DOHH2 (cell line): ENCODE measurements at regions not wholly inside any gene's neighbourhood (a gene's known extent, or its start where the extent isn't known, plus 50 kb on each side); places are given as distances from the start of the nearest gene placed in this dataset.
"Not testable (repeated sequence)": the region's sequence is repeated elsewhere in the genome, so short reads cannot be mapped to it uniquely, and the experiment has no call there.

Experiments used
- H3F3A ChIP-seq: fragments of 200-600 bp; sonication (generic), shearing (Covaris generic); 2 replicates; pipeline ENCODE4 v1.6.0; 2016; ENCODE audit warnings: antibody characterized with exemption, mild to moderate bottlenecking; ENCODE audit not compliant: control insufficient read depth, insufficient read depth
- H3K27ac ChIP-seq: fragments of 200-600 bp; sonication (generic); 2 replicates; pipeline ENCODE4 v1.5.1; 2014; ENCODE audit warnings: low read depth, mild to moderate bottlenecking, low read length, moderate library complexity
- H3K27me3 ChIP-seq: fragments of 200-600 bp; sonication (generic); 2 replicates; pipeline ENCODE4 v1.6.1; 2014; ENCODE audit warnings: mild to moderate bottlenecking, low read length, mixed read lengths; ENCODE audit not compliant: control insufficient read depth
- H3K36me3 ChIP-seq: fragments of 200-600 bp; sonication (generic); 2 replicates; pipeline ENCODE4 v1.6.1; 2014; ENCODE audit warnings: mild to moderate bottlenecking, low read length, moderate library complexity, mixed read lengths; ENCODE audit not compliant: control insufficient read depth
- H3K4me1 ChIP-seq: fragments of 200-600 bp; sonication (generic); 2 replicates; pipeline ENCODE4 v1.6.1; 2014; ENCODE audit warnings: mild to moderate bottlenecking, low read length, mixed read lengths; ENCODE audit not compliant: control insufficient read depth
- H3K4me2 ChIP-seq: fragments of 200-600 bp; sonication (generic); 2 replicates; pipeline ENCODE4 v1.6.0; 2014; ENCODE audit warnings: mild to moderate bottlenecking, low read length, moderate library complexity
- H3K4me3 ChIP-seq: fragments of 200-600 bp; sonication (generic); 2 replicates; pipeline ENCODE4 v1.5.1; 2014; ENCODE audit warnings: mild to moderate bottlenecking, low read length, mixed read lengths
- H3K79me2 ChIP-seq: fragments of 200-600 bp; sonication (generic); 2 replicates; pipeline ENCODE4 v1.6.1; 2014; ENCODE audit warnings: mild to moderate bottlenecking, low read length, mixed read lengths; ENCODE audit not compliant: control insufficient read depth
- H3K9me2 ChIP-seq: fragments of 200-600 bp; sonication (generic); replicated peaks from 2 replicates; pipeline ENCODE4 v1.6.1; 2014; ENCODE audit warnings: mild to moderate bottlenecking, low read length, mixed read lengths; ENCODE audit not compliant: control insufficient read depth
- H3K9me3 ChIP-seq: fragments of 200-600 bp; sonication (generic); 2 replicates; pipeline ENCODE4 v1.6.1; 2014; ENCODE audit warnings: antibody characterized with exemption, low read length, mixed read lengths; ENCODE audit not compliant: control insufficient read depth, insufficient read depth
- H4K20me1 ChIP-seq: fragments of 200-600 bp; sonication (generic); 2 replicates; pipeline ENCODE4 v1.6.0; 2014; ENCODE audit warnings: low read depth, mild to moderate bottlenecking, antibody characterized with exemption, low read length, moderate library complexity; ENCODE audit not compliant: control insufficient read depth, insufficient read depth
- CTCF ChIP-seq: fragments of 200-600 bp; sonication (generic); IDR thresholded peaks from one replicate; pipeline ENCODE4 v1.5.1; 2014; ENCODE audit warnings: antibody characterized with exemption, mild to moderate bottlenecking, low read depth, low read length; ENCODE audit not compliant: poor library complexity, severe bottlenecking
- EZH2phosphoT487 ChIP-seq: fragments of 200-600 bp; sonication (generic); IDR thresholded peaks from 2 replicates; pipeline ENCODE4 v1.6.1; 2017; ENCODE audit warnings: borderline replicate concordance, mild to moderate bottlenecking, antibody characterized with exemption, low read length, moderate library complexity, mixed read lengths

- no peaks in the 10 kb centered on the region for H3K4me1 ChIP-seq
- no peaks in the 10 kb centered on the region for H3K9me3 ChIP-seq
- TF ChIP-seq CTCF, result no peak
- no peak for TF ChIP-seq EZH2phosphoT487
- H3F3A ChIP-seq, result no peaks in the 10 kb centered on the region
- H4K20me1 ChIP-seq, result no peaks in the 10 kb centered on the region
- no peak overlapping the region for H3K27ac ChIP-seq
- H3K36me3 ChIP-seq, result no peaks in the 10 kb centered on the region
- no peaks in the 10 kb centered on the region for H3K27me3 ChIP-seq
- H3K4me3 ChIP-seq, result no peak overlapping the region
- no peaks in the 10 kb centered on the region for H3K9me2 ChIP-seq
- H3K79me2 ChIP-seq, result no peaks in the 10 kb centered on the region
- no peak overlapping the region for H3K4me2 ChIP-seq
Measured at GRCh38 chr6:92682516-92683398, 736.6 kb downstream of the EPHA7 start.

DNA sequence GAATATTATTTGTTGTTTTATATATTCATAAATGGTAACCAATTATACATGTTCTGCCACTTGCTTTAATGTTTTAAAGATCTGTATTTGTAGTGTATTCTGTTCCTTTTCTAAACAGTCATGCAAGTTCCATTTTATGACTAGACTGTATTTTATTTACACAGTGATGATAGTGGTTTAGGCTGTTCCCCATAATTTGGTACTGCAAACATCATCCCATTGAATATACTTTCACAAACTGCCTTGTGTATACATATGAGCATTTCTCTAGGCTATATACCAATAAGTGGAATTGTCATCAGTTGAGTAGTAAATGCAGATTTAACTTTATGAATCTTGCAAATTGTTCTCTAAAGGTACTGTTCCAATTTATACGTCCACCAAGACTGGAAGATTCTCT, 738.0 kb downstream of the EPHA7 start:
- Histone ChIP-seq H4K20me1 (no peaks in the 10 kb centered on the region), H3K9me2 (no peaks in the 10 kb centered on the region), H3K79me2 (no peaks in the 10 kb centered on the region), H3K9me3 (no peaks in the 10 kb centered on the region), H3K36me3 (no peaks in the 10 kb centered on the region), H3K27me3 (no peaks in the 10 kb centered on the region), H3F3A (no peaks in the 10 kb centered on the region), H3K4me2 (no peak overlapping the region), H3K27ac (no peak overlapping the region), H3K4me1 (no peaks in the 10 kb centered on the region), H3K4me3 (no peak overlapping the region)
- TF ChIP-seq CTCF, result no peak
- no peak for TF ChIP-seq EZH2phosphoT487

DNA sequence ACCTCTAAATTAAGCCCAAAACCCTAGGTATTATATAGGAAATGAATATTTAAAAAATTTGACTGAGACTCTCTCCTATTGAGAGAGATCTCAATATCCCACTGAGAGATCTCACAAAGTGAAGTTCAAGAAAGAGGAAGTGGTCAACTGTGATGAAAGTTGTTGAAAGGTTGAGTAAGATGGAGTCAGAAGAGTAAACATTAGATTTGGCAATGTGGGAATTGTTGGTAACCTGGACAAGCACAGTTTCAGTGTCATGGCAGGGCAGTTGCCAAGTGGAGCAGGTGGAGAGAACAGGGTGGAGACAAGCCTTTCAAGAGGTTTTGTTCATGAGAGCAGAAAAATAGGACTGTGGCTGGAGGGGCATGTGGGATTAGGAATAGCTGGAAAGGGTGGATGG, 747.9 kb downstream of the EPHA7 start:
- H3K9me2 ChIP-seq, H3K4me3 ChIP-seq, H3F3A ChIP-seq, H3K27me3 ChIP-seq, H3K9me3 ChIP-seq, H3K27ac ChIP-seq, H3K4me2 ChIP-seq, H3K4me1 ChIP-seq, H4K20me1 ChIP-seq, H3K79me2 ChIP-seq, H3K36me3 ChIP-seq: not testable (repeated sequence)

DNA sequence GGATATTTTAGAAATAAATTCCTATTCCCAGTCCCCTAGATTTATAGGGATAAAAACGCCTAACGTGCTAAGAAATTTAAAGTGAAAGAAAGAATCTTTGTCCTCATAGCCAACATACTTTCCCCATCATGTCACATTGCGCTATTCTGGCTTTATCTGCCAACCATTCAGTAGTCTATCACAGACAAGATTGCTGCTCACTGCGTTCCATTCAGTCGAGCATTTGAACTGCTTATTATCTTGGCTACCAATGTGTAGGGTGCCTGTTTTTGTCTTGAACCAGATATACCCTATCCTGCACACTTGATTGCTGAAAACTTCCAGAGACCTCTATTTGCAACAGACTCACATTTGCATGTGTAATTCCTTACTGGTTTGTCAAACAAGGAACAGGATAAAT, 751.5 kb downstream of the EPHA7 start:
- H3K9me2 ChIP-seq, result no peaks in the 10 kb centered on the region
- no peaks in the 10 kb centered on the region for H4K20me1 ChIP-seq
- no peaks in the 10 kb centered on the region for H3K79me2 ChIP-seq
- no peaks in the 10 kb centered on the region for H3K27me3 ChIP-seq
- H3K27ac ChIP-seq, result no peak overlapping the region
- H3K36me3 ChIP-seq, result no peaks in the 10 kb centered on the region
- H3K4me2 ChIP-seq, result no peak overlapping the region
- TF ChIP-seq CTCF (no peak), EZH2phosphoT487 (no peak)
- no peaks in the 10 kb centered on the region for H3K9me3 ChIP-seq
- no peak overlapping the region for H3K4me3 ChIP-seq
- no peaks in the 10 kb centered on the region for H3F3A ChIP-seq
- no peaks in the 10 kb centered on the region for H3K4me1 ChIP-seq
